ENCODE measurements at regions not wholly inside any gene's neighbourhood (a gene's known extent, or its start where the extent isn't known, plus 50 kb on each side); places are given as distances from the start of the nearest gene placed in this dataset.

GRCh38 chr10:44477046-44477425 lies 92.1 kb upstream of the CXCL12 start:
- no peak for DNase-seq

- no peak for DNase-seq
Measured at GRCh38 chr10:44478040-44478439, 93.1 kb upstream of the CXCL12 start.

GRCh38 chr10:44478876-44479705 lies 94.2 kb upstream of the CXCL12 start:
- no peak for DNase-seq

- DNase-seq = no peak
Measured at GRCh38 chr10:44492678-44493077, 107.8 kb upstream of the CXCL12 start.

GRCh38 chr10:44498222-44498621 lies 113.3 kb upstream of the CXCL12 start:
- no peak for DNase-seq

- DNase-seq = no peak
Measured at GRCh38 chr10:44500451-44500850, 115.6 kb upstream of the CXCL12 start.

- no peak for DNase-seq
Measured at GRCh38 chr10:44506386-44506785, 121.5 kb upstream of the CXCL12 start.

GRCh38 chr10:44510379-44511115 lies 125.7 kb upstream of the CXCL12 start:
- no peak for DNase-seq

- DNase-seq = no peak
Measured at GRCh38 chr10:44511166-44511565, 126.3 kb upstream of the CXCL12 start.

GRCh38 chr10:44511601-44512000 lies 126.7 kb upstream of the CXCL12 start:
- DNase-seq = no peak

GRCh38 chr10:44512431-44513022 lies 127.6 kb upstream of the CXCL12 start:
- no peak for DNase-seq

- no peak for DNase-seq
Measured at GRCh38 chr10:44513591-44513990, 128.7 kb upstream of the CXCL12 start.

- no peak for DNase-seq
Measured at GRCh38 chr10:44516891-44517290, 132.0 kb upstream of the CXCL12 start.

- no peak for DNase-seq
Measured at GRCh38 chr10:44517635-44518034, 132.7 kb upstream of the CXCL12 start.

- no peak for DNase-seq
Measured at GRCh38 chr10:44519361-44519760, 134.5 kb upstream of the CXCL12 start.

- no peak for DNase-seq
Measured at GRCh38 chr10:44520651-44521050, 135.8 kb upstream of the CXCL12 start.

GRCh38 chr10:44539178-44539577 lies 154.3 kb upstream of the CXCL12 start:
- no peak for DNase-seq

GRCh38 chr10:44552726-44553125 lies 167.8 kb upstream of the CXCL12 start:
- DNase-seq = no peak

GRCh38 chr10:44557596-44558191 lies 172.8 kb upstream of the CXCL12 start:
- DNase-seq = no peak

- DNase-seq = no peak
Measured at GRCh38 chr10:44558521-44558920, 173.6 kb upstream of the CXCL12 start.

- no peak for DNase-seq
Measured at GRCh38 chr10:44564361-44564760, 179.5 kb upstream of the CXCL12 start.

- no peak for DNase-seq
Measured at GRCh38 chr10:44564790-44565189, 179.9 kb upstream of the CXCL12 start.

- no peak for DNase-seq
Measured at GRCh38 chr10:44566786-44567185, 181.9 kb upstream of the CXCL12 start.

Measured in T-helper 9 cell (primary cell).